B cell (primary cell): ENCODE measurements at regions not wholly inside any gene's neighbourhood (a gene's known extent, or its start where the extent isn't known, plus 50 kb on each side); places are given as distances from the start of the nearest gene placed in this dataset.

Source experiments
- ATAC-seq: fragments of 200-7000 bp; cut with Tn5 transposase; one replicate; pipeline ENCODE4 v1.10.0; 2021; ENCODE audit warnings: low read depth, mild to moderate bottlenecking, moderate number of reproducible peaks, moderate library complexity
- CTCF ChIA-PET: fragments of 350-600 bp; sonication (Branson Sonifier 250); formaldehyde crosslinking; loops from one replicate; lab custom pipeline; 2021; ENCODE audit warnings: antibody characterized with exemption, inconsistent platforms; lab: Charles Lee
- POLR2A ChIA-PET: fragments of 350-600 bp; sonication (Branson Sonifier 250); formaldehyde crosslinking; loops from one replicate; lab custom pipeline; 2021; ENCODE audit warnings: antibody characterized with exemption; lab: Charles Lee
- DNase-seq: peaks from one replicate; pipeline ENCODE4 v3.0.0; 2013
- H2AFZ ChIP-seq: 2 replicates; pipeline ENCODE4 v1.6.1; 2012; ENCODE audit warnings: mild to moderate bottlenecking, low read depth, low read length; ENCODE audit not compliant: insufficient read depth, poor library complexity, severe bottlenecking
- H3K27ac ChIP-seq, 2 donors: 1 replicate in 1 of 2; 2 replicates in 1 of 2; pipeline ENCODE4 v1.5.1; 2012 to 2013; ENCODE audit warnings: low read length in 2 of 2, mild to moderate bottlenecking in 2 of 2, moderate library complexity in 1 of 2
- H3K27me3 ChIP-seq, 4 experiments: fragments of 200-600 bp in 1 of 4; sonication (generic) in 1 of 4; replicated peaks in 1 of 4; 1 replicate in 2 of 4; 2 replicates in 2 of 4; pipeline versions ENCODE4 v1.6.1 to v1.7.0; 2013 to 2016; ENCODE audit warnings: low read length in 3 of 4, mild to moderate bottlenecking in 2 of 4, mixed read lengths in 1 of 4, moderate library complexity in 1 of 4; ENCODE audit not compliant: insufficient read depth in 4 of 4, control insufficient read depth in 3 of 4; ENCODE audit errors: control extremely low read depth in 1 of 4
- H3K36me3 ChIP-seq, 2 experiments: replicated peaks in 1 of 2; 1 replicate in 1 of 2; 2 replicates in 1 of 2; pipeline versions ENCODE4 v1.6.1 to v1.7.1; 2013; ENCODE audit warnings: low read length in 1 of 2; ENCODE audit not compliant: insufficient read depth in 2 of 2, control insufficient read depth in 1 of 2; ENCODE audit errors: control extremely low read depth in 1 of 2, extremely low read depth in 1 of 2
- H3K4me1 ChIP-seq, 2 donors: fragments of 200-600 bp in 1 of 2; sonication (generic) in 1 of 2; 1 replicate in 1 of 2; 2 replicates in 1 of 2; pipeline versions ENCODE4 v1.5.1 to v1.6.1; 2013 to 2017; ENCODE audit warnings: low read length in 2 of 2; ENCODE audit not compliant: control insufficient read depth in 2 of 2, insufficient read depth in 2 of 2
- H3K4me2 ChIP-seq: replicated peaks from 2 replicates; pipeline ENCODE3; 2012; ENCODE audit warnings: mild to moderate bottlenecking, low read depth, low read length; ENCODE audit not compliant: poor library complexity, severe bottlenecking
- H3K4me3 ChIP-seq, 5 experiments: fragments of 200-600 bp in 1 of 5; sonication (generic) in 1 of 5; 1 replicate in 3 of 5; 2 replicates in 2 of 5; pipeline versions ENCODE4 v1.5.1 to v1.7.0; 2011 to 2016; ENCODE audit warnings: low read length in 4 of 5, mild to moderate bottlenecking in 4 of 5, low read depth in 2 of 5, control low read depth in 1 of 5, moderate library complexity in 1 of 5; ENCODE audit not compliant: insufficient read depth in 1 of 5; ENCODE audit errors: control extremely low read depth in 1 of 5, extremely low read depth in 1 of 5
- H3K79me2 ChIP-seq: fragments of 200-600 bp; sonication (generic); one replicate; pipeline ENCODE4 v1.6.0; 2016; ENCODE audit warnings: low read length; ENCODE audit not compliant: control insufficient read depth, insufficient read depth
- H3K9ac ChIP-seq: fragments of 200-600 bp; sonication (generic); 2 replicates; pipeline ENCODE4 v1.6.1; 2017; ENCODE audit warnings: mild to moderate bottlenecking, low read length, moderate library complexity
- H3K9me3 ChIP-seq, 3 donors: one replicate each; pipeline versions ENCODE4 v1.6.1 to v1.7.1; 2013; ENCODE audit warnings: low read length in 2 of 3; ENCODE audit not compliant: control insufficient read depth in 2 of 3, insufficient read depth in 1 of 3; ENCODE audit errors: control extremely low read depth in 1 of 3
- H4K20me1 ChIP-seq: 2 replicates; pipeline ENCODE4 v1.6.0; 2012; ENCODE audit warnings: mild to moderate bottlenecking, low read length; ENCODE audit not compliant: insufficient read depth, control insufficient read depth, poor library complexity, severe bottlenecking
- H3K27ac Mint-ChIP-seq: one replicate; pipeline ENCODE4 v1.8.0; 2021; ENCODE audit warnings: mixed read lengths
- H3K27me3 Mint-ChIP-seq: one replicate; pipeline ENCODE4 v1.8.0; 2021; ENCODE audit warnings: mixed read lengths
- H3K4me1 Mint-ChIP-seq: one replicate; pipeline ENCODE4 v1.8.0; 2021; ENCODE audit warnings: mixed read lengths
- H3K4me3 Mint-ChIP-seq: one replicate; pipeline ENCODE4 v1.8.0; 2021; ENCODE audit warnings: mixed read lengths
- H3K9me3 Mint-ChIP-seq: one replicate; pipeline ENCODE4 v1.8.0; 2022; ENCODE audit warnings: mixed read lengths; ENCODE audit not compliant: insufficient read depth
- EZH2 ChIP-seq: IDR thresholded peaks from 2 replicates; pipeline ENCODE4 v1.6.1; 2012; ENCODE audit warnings: borderline replicate concordance, low read depth, mild to moderate bottlenecking, moderate library complexity, low read length; ENCODE audit not compliant: insufficient read depth, poor library complexity, severe bottlenecking
- WGBS: methylation state at CpG from one replicate; pipeline ENCODE4 v1.1.5; 2013; ENCODE audit warnings: missing lambda C conversion rate; ENCODE audit not compliant: insufficient coverage; 5-methylcytosine and 5-hydroxymethylcytosine counted together
- intact Hi-C: fragments of 100-400 bp; cut with micrococcal nuclease; formaldehyde crosslinking; loops from one replicate; pipeline ENCODE4 v1.10.0; 2022
- TF ChIP-seq, protein P1 (sequence below): fragments of 200-600 bp; IDR thresholded peaks from one replicate; pipeline ENCODE4 v1.8.0; 2022; ENCODE audit warnings: antibody characterized with exemption, mild to moderate bottlenecking

DNA sequence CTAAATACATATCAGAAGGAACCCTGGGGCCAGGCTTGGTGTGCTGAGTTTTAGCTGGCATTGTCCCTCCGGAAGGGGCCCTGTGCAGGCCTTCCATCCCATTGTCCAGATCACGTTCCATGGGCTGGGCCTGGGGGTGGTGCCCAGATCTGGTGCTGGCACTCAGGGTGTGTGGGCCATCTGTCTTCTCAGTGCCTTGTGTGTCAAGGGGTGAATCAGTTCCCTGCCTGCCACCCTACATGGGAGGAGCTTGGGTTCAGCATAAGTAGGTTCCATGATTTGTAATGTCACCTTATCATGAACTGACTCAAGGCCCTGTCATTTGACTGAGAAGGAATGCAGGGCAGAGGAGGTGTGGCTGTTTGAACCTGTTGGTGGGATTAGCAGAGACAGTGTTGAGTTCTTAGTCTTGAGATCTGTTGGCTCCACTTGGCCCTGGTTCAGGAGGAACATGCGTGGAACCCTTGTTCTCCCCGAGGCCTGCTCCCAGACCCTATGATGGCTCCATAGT is 176.8 kb downstream of the MACROH2A1 start:
- H3K79me2 ChIP-seq = no peaks in the 10 kb centered on the region
- Mint-ChIP-seq H3K4me1 (no peaks in the 10 kb centered on the region), H3K27me3 (peaks cover 16% of the 10 kb centered on the region), H3K9me3 (no peaks in the 10 kb centered on the region), H3K4me3 (no peak overlapping the region), H3K27ac (no peak overlapping the region)
- no peak for DNase-seq
- H3K36me3 ChIP-seq = no peaks in the 10 kb centered on the region
- H3K9me3 ChIP-seq = no peaks in the 10 kb centered on the region
- no peak for TF ChIP-seq EZH2
- H3K27ac ChIP-seq = no peak overlapping the region
- WGBS = 96% methylated on average over 4 of the region's 4 CpGs
- intact Hi-C loops = no loop called here
- no peak overlapping the region for H2AFZ ChIP-seq
- H3K4me1 ChIP-seq = no peaks in the 10 kb centered on the region
- H3K4me3 ChIP-seq = no peak overlapping the region
- ATAC-seq = no peak
- no peak overlapping the region for H3K9ac ChIP-seq
- POLR2A ChIA-PET = no interaction called here
- no peaks in the 10 kb centered on the region for H4K20me1 ChIP-seq
- CTCF ChIA-PET = interaction anchor here (1.0 kb wide), 1 partner anchor 13 kb away, joined by 3 read pairs; no protein-coding TSS in a partner anchor
- H3K4me2 ChIP-seq = no peak overlapping the region
- H3K27me3 ChIP-seq = peaks cover 0 to 4% (median 0%) of the 10 kb centered on the region in 4 experiments

GRCh38 chr5:135221696-135222095 is 177.3 kb downstream of the MACROH2A1 start:
- no peaks in the 10 kb centered on the region for H3K79me2 ChIP-seq
- no peak overlapping the region for H3K4me3 Mint-ChIP-seq
- no peak overlapping the region for H3K27ac Mint-ChIP-seq
- ChIA-PET CTCF (interaction anchor here (1.0 kb wide), 1 partner anchor 13 kb away, joined by 3 read pairs; no protein-coding TSS in a partner anchor), POLR2A (no interaction called here)
- H3K4me2 ChIP-seq = no peak overlapping the region
- H2AFZ ChIP-seq = no peak overlapping the region
- H3K27me3 Mint-ChIP-seq = peaks cover 14% of the 10 kb centered on the region
- H4K20me1 ChIP-seq = no peaks in the 10 kb centered on the region
- TF ChIP-seq, protein P1, sequence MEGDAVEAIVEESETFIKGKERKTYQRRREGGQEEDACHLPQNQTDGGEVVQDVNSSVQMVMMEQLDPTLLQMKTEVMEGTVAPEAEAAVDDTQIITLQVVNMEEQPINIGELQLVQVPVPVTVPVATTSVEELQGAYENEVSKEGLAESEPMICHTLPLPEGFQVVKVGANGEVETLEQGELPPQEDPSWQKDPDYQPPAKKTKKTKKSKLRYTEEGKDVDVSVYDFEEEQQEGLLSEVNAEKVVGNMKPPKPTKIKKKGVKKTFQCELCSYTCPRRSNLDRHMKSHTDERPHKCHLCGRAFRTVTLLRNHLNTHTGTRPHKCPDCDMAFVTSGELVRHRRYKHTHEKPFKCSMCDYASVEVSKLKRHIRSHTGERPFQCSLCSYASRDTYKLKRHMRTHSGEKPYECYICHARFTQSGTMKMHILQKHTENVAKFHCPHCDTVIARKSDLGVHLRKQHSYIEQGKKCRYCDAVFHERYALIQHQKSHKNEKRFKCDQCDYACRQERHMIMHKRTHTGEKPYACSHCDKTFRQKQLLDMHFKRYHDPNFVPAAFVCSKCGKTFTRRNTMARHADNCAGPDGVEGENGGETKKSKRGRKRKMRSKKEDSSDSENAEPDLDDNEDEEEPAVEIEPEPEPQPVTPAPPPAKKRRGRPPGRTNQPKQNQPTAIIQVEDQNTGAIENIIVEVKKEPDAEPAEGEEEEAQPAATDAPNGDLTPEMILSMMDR = no peak
- no peak for TF ChIP-seq EZH2
- H3K27me3 ChIP-seq = peaks cover 0 to 4% (median 0%) of the 10 kb centered on the region in 4 experiments
- DNase-seq (no peak), ATAC-seq (no peak)
- no peak overlapping the region for H3K27ac ChIP-seq
- WGBS = no CpG with 5 or more reads among the region's 2 CpGs
- H3K9me3 Mint-ChIP-seq = no peaks in the 10 kb centered on the region
- H3K4me3 ChIP-seq = no peak overlapping the region
- H3K4me1 ChIP-seq = no peaks in the 10 kb centered on the region
- no peaks in the 10 kb centered on the region for H3K9me3 ChIP-seq
- H3K4me1 Mint-ChIP-seq = no peaks in the 10 kb centered on the region
- no peak overlapping the region for H3K9ac ChIP-seq
- intact Hi-C loops = no loop called here
- H3K36me3 ChIP-seq = no peaks in the 10 kb centered on the region
